HG03378 (cell line): ENCODE measurements at regions not wholly inside any gene's neighbourhood (a gene's known extent, or its start where the extent isn't known, plus 50 kb on each side); places are given as distances from the start of the nearest gene placed in this dataset.

Experiments used
- ATAC-seq: cut with Tn5 transposase; IDR thresholded peaks from one replicate; pipeline ENCODE4 v1.9.1; 2021; ENCODE audit warnings: mild to moderate bottlenecking, moderate library complexity; ENCODE audit not compliant: unreplicated experiment

DNA sequence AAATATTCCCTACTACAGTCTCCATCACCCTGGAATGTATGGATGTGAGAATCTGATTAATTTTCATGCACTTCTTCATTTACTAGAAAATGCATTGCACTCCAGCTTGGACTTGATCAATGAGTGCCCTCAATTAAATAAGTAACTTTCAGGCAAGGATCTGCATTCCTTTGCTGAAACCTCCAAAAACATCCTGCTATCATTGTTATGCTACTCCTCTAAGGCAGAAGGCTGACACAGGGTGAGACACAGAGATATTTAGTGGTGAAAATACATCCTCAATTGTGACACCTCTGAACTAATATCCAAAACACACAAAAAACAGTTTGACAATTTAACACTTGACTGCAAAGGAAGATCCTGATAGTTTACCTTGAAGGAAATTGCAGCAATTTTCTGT is 57.9 kb upstream of the CDH12 start:
- no peak for ATAC-seq

DNA sequence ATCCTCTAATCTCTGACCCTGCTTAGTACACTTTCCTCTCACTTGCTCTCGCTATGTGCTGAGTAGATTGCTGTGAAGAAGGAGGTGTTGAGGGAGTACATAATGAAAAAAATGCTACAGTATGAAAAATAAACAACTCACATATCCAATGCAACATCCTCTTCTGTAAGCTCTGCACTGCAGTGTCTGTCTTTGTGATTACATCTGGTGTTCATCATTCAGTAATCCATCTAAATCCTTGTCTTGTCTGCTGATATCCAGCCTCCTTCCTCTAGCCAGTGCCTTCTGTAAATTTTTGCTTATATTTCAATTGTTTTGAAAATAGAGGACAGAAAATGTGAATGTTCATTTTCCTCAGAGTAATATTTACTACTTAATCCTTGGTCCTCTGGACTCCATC is 57.4 kb upstream of the CDH12 start:
- ATAC-seq, result no peak

DNA sequence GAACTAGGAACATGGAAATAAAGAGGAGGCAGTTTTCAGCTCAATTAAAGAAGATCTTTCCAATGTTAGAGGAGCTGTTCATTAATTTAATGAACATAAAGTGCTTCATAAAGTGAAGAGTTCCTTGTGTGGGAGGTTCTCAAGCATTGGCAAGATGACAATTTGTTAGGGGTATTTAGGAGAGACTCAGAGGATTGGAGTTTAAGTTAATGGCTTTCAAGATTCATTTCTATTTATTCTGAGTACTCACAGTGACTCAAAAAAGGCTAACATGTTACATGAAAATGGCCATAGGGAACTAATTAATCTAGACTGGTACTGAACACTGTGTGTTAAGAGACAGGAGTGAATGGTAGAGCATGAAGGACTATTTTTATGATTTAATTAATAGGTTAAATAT is 55.4 kb upstream of the CDH12 start:
- no peak for ATAC-seq

DNA sequence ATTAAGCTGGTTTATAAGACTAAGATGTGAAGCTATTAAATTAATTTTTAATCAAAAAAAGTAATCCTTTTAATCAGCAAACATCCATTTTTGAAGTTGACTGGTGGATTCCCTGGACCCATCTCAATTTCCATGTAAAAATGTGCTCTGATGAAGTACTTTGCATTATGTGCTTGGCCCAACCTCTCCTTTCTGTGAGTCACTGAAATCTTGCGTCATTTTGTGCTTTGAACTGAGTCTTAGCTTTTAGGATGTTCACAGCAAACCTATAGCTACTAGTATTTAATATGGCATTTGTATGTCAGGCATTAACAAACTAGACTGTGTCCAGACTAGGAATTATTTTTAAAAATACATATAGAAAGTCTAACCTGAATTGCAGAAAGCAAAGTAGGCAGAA is 55.0 kb upstream of the CDH12 start:
- ATAC-seq, result no peak
